ENCODE measurements at regions not wholly inside any gene's neighbourhood (a gene's known extent, or its start where the extent isn't known, plus 50 kb on each side); places are given as distances from the start of the nearest gene placed in this dataset.

GRCh38 chr1:72564749-72565148 lies 282.4 kb upstream of the NEGR1 start:
- no peak overlapping the region for H3K4me3 ChIP-seq (ENCODE audit: control extremely low read depth in 1 of 5, extremely low read depth in 1 of 5, insufficient read depth in 1 of 5, low read depth in 2 of 5, low read length in 4 of 5)
- DNase-seq (no peak), ATAC-seq (ENCODE audit: low read depth) (no peak)
- H3K4me3 Mint-ChIP-seq = no peak overlapping the region
- TF ChIP-seq EZH2 (IDR thresholded peaks at IDR 0.05; ENCODE audit: borderline replicate concordance, insufficient read depth, low read depth, low read length, poor library complexity, severe bottlenecking) (no peak), CTCF (IDR thresholded peaks at IDR 0.05) (no peak)
- no peaks in the 10 kb centered on the region for H3K9me3 ChIP-seq (ENCODE audit: control extremely low read depth in 1 of 3, control insufficient read depth in 2 of 3, insufficient read depth in 1 of 3, low read length in 2 of 3)
- 93% methylated on average over 5 of the region's 5 CpGs for WGBS (ENCODE audit: insufficient coverage)
- no peaks in the 10 kb centered on the region for H3K27me3 Mint-ChIP-seq
- intact Hi-C loops (cut with micrococcal nuclease) = no loop called here
- H4K20me1 ChIP-seq (ENCODE audit: control insufficient read depth, insufficient read depth, low read length, poor library complexity, severe bottlenecking) = no peaks in the 10 kb centered on the region
- H3K9me3 Mint-ChIP-seq (ENCODE audit: insufficient read depth) = no peaks in the 10 kb centered on the region
- H3K9ac ChIP-seq (ENCODE audit: low read length) = no peak overlapping the region
- no peaks in the 10 kb centered on the region for H3K79me2 ChIP-seq (ENCODE audit: control insufficient read depth, insufficient read depth, low read length)
- H3K27me3 ChIP-seq (replicated peaks in 1 of 4; ENCODE audit: control extremely low read depth in 1 of 4, control insufficient read depth in 3 of 4, insufficient read depth in 4 of 4, low read length in 3 of 4) = no peaks in the 10 kb centered on the region
- H3K4me1 ChIP-seq (ENCODE audit: control insufficient read depth in 2 of 2, insufficient read depth in 2 of 2, low read length in 2 of 2) = no peaks in the 10 kb centered on the region
- H3K27ac Mint-ChIP-seq = no peak overlapping the region
- H3K4me2 ChIP-seq (replicated peaks; ENCODE audit: low read depth, low read length, poor library complexity, severe bottlenecking) = no peak overlapping the region
- ChIA-PET CTCF (no interaction called here), POLR2A (no interaction called here)
- H3K4me1 Mint-ChIP-seq = no peaks in the 10 kb centered on the region
- no peaks in the 10 kb centered on the region for H3K36me3 ChIP-seq (replicated peaks in 1 of 2; ENCODE audit: control extremely low read depth in 1 of 2, control insufficient read depth in 1 of 2, extremely low read depth in 1 of 2, insufficient read depth in 2 of 2, low read length in 1 of 2)
- no peak overlapping the region for H2AFZ ChIP-seq (ENCODE audit: insufficient read depth, low read depth, low read length, poor library complexity, severe bottlenecking)
- H3K27ac ChIP-seq (ENCODE audit: low read length in 2 of 2) = no peak overlapping the region

- WGBS (ENCODE audit: insufficient coverage) = no CpG with 5 or more reads among the region's 1 CpG
- DNase-seq = no peak
- Histone ChIP-seq H4K20me1 (ENCODE audit: control insufficient read depth, insufficient read depth, low read length, poor library complexity, severe bottlenecking) (no peaks in the 10 kb centered on the region), H3K9me3 (ENCODE audit: control extremely low read depth in 1 of 3, control insufficient read depth in 2 of 3, insufficient read depth in 1 of 3, low read length in 2 of 3) (no peaks in the 10 kb centered on the region), H2AFZ (ENCODE audit: insufficient read depth, low read depth, low read length, poor library complexity, severe bottlenecking) (no peak overlapping the region), H3K79me2 (ENCODE audit: control insufficient read depth, insufficient read depth, low read length) (no peaks in the 10 kb centered on the region), H3K36me3 (replicated peaks in 1 of 2; ENCODE audit: control extremely low read depth in 1 of 2, control insufficient read depth in 1 of 2, extremely low read depth in 1 of 2, insufficient read depth in 2 of 2, low read length in 1 of 2) (no peaks in the 10 kb centered on the region), H3K27ac (ENCODE audit: low read length in 2 of 2) (no peak overlapping the region), H3K4me2 (replicated peaks; ENCODE audit: low read depth, low read length, poor library complexity, severe bottlenecking) (no peak overlapping the region), H3K9ac (ENCODE audit: low read length) (no peak overlapping the region), H3K4me1 (ENCODE audit: control insufficient read depth in 2 of 2, insufficient read depth in 2 of 2, low read length in 2 of 2) (no peaks in the 10 kb centered on the region), H3K27me3 (replicated peaks in 1 of 4; ENCODE audit: control extremely low read depth in 1 of 4, control insufficient read depth in 3 of 4, insufficient read depth in 4 of 4, low read length in 3 of 4) (no peaks in the 10 kb centered on the region), H3K4me3 (ENCODE audit: control extremely low read depth in 1 of 5, extremely low read depth in 1 of 5, insufficient read depth in 1 of 5, low read depth in 2 of 5, low read length in 4 of 5) (no peak overlapping the region)
- Mint-ChIP-seq H3K27ac (no peak overlapping the region), H3K27me3 (no peaks in the 10 kb centered on the region), H3K9me3 (ENCODE audit: insufficient read depth) (no peaks in the 10 kb centered on the region), H3K4me1 (no peaks in the 10 kb centered on the region), H3K4me3 (no peak overlapping the region)
- CTCF ChIA-PET = no interaction called here
- POLR2A ChIA-PET = no interaction called here
- no peak for TF ChIP-seq EZH2 (IDR thresholded peaks at IDR 0.05; ENCODE audit: borderline replicate concordance, insufficient read depth, low read depth, low read length, poor library complexity, severe bottlenecking)
- TF ChIP-seq CTCF (IDR thresholded peaks at IDR 0.05) = no peak
- ATAC-seq (ENCODE audit: low read depth) = no peak
- intact Hi-C loops (cut with micrococcal nuclease) = no loop called here
Observed at GRCh38 chr1:72557446-72558049, 275.2 kb upstream of the NEGR1 start.

Measured in B cell (primary cell).